ENCODE measurements at regions not wholly inside any gene's neighbourhood (a gene's known extent, or its start where the extent isn't known, plus 50 kb on each side); places are given as distances from the start of the nearest gene placed in this dataset.

DNA sequence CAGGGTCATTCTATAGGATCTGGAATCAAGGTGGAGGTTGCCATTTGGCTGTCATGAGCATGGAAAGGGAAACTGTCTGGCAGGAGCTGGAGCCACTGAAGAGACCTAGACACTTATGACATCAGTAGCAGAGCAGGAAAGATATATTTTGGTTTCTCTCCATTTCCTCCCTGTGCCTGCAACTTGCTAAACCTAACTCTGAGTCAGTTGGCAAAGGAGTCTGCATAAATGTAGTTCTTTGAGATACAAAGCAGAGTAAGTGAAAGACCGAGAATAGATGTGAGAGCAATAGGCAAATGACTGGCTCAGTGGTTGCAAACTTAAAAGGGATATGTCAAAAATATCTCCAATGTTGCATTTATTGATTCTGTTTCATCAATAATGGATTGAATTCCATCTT lies 757.7 kb downstream of the KCNJ3 start:
- Histone ChIP-seq H4K91ac (ENCODE audit: insufficient read depth, low read depth, low read length) (no peak overlapping the region), H3K4me2 (ENCODE audit: low read depth, low read length) (no peak overlapping the region), H3K79me1 (ENCODE audit: low read depth in 1 of 2, low read length in 2 of 2) (no peaks in the 10 kb centered on the region), H2BK15ac (ENCODE audit: low read depth, low read length) (no peak overlapping the region), H2BK5ac (ENCODE audit: low read depth, low read length, poor library complexity, severe bottlenecking) (no peak overlapping the region), H2AK5ac (ENCODE audit: low read depth, low read length) (no peak overlapping the region), H3K23ac (ENCODE audit: low read depth, low read length) (no peak overlapping the region), H4K5ac (ENCODE audit: low read depth, low read length) (no peak overlapping the region), H3K4me3 (ENCODE audit: insufficient read depth, low read depth, low read length) (no peak overlapping the region), H3K4ac (ENCODE audit: low read depth, low read length) (no peak overlapping the region), H2AK9ac (replicated peaks; ENCODE audit: low read depth, low read length, poor library complexity) (no peak overlapping the region), H2AFZ (replicated peaks; ENCODE audit: low read length, poor library complexity) (no peak overlapping the region), H2BK120ac (ENCODE audit: low read depth, low read length) (no peak overlapping the region), H4K8ac (ENCODE audit: low read depth in 2 of 2, low read length in 2 of 2) (no peak overlapping the region), H3K18ac (ENCODE audit: low read depth, low read length) (no peak overlapping the region), H3K9ac (ENCODE audit: low read depth, low read length) (no peak overlapping the region), H3K36me3 (ENCODE audit: control insufficient read depth, insufficient read depth, low read length) (no peaks in the 10 kb centered on the region), H2BK20ac (ENCODE audit: low read depth, low read length) (no peak overlapping the region), H3K9me1 (ENCODE audit: insufficient read depth, low read length) (no peaks in the 10 kb centered on the region), H3K14ac (replicated peaks; ENCODE audit: low read depth, low read length) (no peak overlapping the region), H3K27ac (ENCODE audit: insufficient read depth, low read length) (no peak overlapping the region), H4K20me1 (ENCODE audit: insufficient read depth, low read length) (no peaks in the 10 kb centered on the region), H3K27me3 (ENCODE audit: control insufficient read depth, insufficient read depth, low read length) (no peaks in the 10 kb centered on the region), H3K56ac (ENCODE audit: extremely low read depth, insufficient read depth, low read length) (no peak overlapping the region), H3K4me1 (ENCODE audit: control insufficient read depth, insufficient read depth, low read length) (no peaks in the 10 kb centered on the region), H3K9me3 (ENCODE audit: control insufficient read depth, insufficient read depth, low read length) (no peaks in the 10 kb centered on the region)
- ChIA-PET CTCF (no interaction called here), POLR2A (ENCODE audit: unreplicated experiment) (no interaction called here)
- BruUV-seq (replicated peaks) = no TSS peak
- dilution Hi-C loops (cut with HindIII; ENCODE audit: low sequenced_read_pairs, unreplicated experiment) (no loop called here), in situ Hi-C loops (cut with MboI; ENCODE audit: low sequenced_read_pairs) (no loop called here), intact Hi-C loops (cut with micrococcal nuclease) (no loop called here)
- ATAC-seq (ENCODE audit: low read depth) = no peak
- DNase-seq = no peak
- TF ChIP-seq RAD21 (IDR thresholded peaks at IDR 0.05; ENCODE audit: low read length) (no peak), CHD1 (IDR thresholded peaks at IDR 0.05; ENCODE audit: low read depth, low read length) (no peak), MAZ (IDR thresholded peaks at IDR 0.05; ENCODE audit: borderline replicate concordance, low read depth, low read length) (no peak), MXI1 (IDR thresholded peaks at IDR 0.05; ENCODE audit: borderline replicate concordance, low read depth, low read length) (no peak), POLR2A (IDR thresholded peaks at IDR 0.05; ENCODE audit: low read depth, low read length) (no peak), RFX5 (IDR thresholded peaks at IDR 0.05; ENCODE audit: low read depth, low read length) (no peak), BHLHE40 (IDR thresholded peaks at IDR 0.05; ENCODE audit: low read depth, low read length) (no peak), NFE2L2 (IDR thresholded peaks at IDR 0.05; ENCODE audit: low read depth, low read length) (no peak), RCOR1 (IDR thresholded peaks at IDR 0.05; ENCODE audit: insufficient replicate concordance, low read length) (no peak), MAFK (IDR thresholded peaks at IDR 0.05; ENCODE audit: low read depth, low read length) (no peak), FOS (IDR thresholded peaks at IDR 0.05; ENCODE audit: low read depth, low read length) (no peak), CEBPB (IDR thresholded peaks at IDR 0.05; ENCODE audit: low read depth, low read length) (no peak), SMC3 (IDR thresholded peaks at IDR 0.05; ENCODE audit: low read depth, low read length) (no peak)
- TF ChIP-seq, protein P1, sequence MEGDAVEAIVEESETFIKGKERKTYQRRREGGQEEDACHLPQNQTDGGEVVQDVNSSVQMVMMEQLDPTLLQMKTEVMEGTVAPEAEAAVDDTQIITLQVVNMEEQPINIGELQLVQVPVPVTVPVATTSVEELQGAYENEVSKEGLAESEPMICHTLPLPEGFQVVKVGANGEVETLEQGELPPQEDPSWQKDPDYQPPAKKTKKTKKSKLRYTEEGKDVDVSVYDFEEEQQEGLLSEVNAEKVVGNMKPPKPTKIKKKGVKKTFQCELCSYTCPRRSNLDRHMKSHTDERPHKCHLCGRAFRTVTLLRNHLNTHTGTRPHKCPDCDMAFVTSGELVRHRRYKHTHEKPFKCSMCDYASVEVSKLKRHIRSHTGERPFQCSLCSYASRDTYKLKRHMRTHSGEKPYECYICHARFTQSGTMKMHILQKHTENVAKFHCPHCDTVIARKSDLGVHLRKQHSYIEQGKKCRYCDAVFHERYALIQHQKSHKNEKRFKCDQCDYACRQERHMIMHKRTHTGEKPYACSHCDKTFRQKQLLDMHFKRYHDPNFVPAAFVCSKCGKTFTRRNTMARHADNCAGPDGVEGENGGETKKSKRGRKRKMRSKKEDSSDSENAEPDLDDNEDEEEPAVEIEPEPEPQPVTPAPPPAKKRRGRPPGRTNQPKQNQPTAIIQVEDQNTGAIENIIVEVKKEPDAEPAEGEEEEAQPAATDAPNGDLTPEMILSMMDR (conservative IDR thresholded peaks at IDR 0.05; ENCODE audit: low read depth, low read length) = no peak
- TF ChIP-seq, protein P2, sequence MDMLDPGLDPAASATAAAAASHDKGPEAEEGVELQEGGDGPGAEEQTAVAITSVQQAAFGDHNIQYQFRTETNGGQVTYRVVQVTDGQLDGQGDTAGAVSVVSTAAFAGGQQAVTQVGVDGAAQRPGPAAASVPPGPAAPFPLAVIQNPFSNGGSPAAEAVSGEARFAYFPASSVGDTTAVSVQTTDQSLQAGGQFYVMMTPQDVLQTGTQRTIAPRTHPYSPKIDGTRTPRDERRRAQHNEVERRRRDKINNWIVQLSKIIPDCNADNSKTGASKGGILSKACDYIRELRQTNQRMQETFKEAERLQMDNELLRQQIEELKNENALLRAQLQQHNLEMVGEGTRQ (IDR thresholded peaks at IDR 0.05; ENCODE audit: low read depth, low read length) = no peak
- TF ChIP-seq, protein P3, sequence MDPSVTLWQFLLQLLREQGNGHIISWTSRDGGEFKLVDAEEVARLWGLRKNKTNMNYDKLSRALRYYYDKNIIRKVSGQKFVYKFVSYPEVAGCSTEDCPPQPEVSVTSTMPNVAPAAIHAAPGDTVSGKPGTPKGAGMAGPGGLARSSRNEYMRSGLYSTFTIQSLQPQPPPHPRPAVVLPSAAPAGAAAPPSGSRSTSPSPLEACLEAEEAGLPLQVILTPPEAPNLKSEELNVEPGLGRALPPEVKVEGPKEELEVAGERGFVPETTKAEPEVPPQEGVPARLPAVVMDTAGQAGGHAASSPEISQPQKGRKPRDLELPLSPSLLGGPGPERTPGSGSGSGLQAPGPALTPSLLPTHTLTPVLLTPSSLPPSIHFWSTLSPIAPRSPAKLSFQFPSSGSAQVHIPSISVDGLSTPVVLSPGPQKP (IDR thresholded peaks at IDR 0.05; ENCODE audit: borderline replicate concordance, low read depth, low read length) = no peak
- no CpG with 5 or more reads among the region's 1 CpG for WGBS, 2 experiments (ENCODE audit: extremely low coverage in 2 of 2, insufficient read length in 1 of 2)

Data from IMR-90 (cell line).